Body of pancreas (tissue), 4 donors: ENCODE measurements at regions not wholly inside any gene's neighbourhood (a gene's known extent, or its start where the extent isn't known, plus 50 kb on each side); places are given as distances from the start of the nearest gene placed in this dataset.

ENCODE experiments used
- ATAC-seq: fragments of 150-250 bp; one replicate; pipeline ENCODE4 v1.9.1; 2016
- DNase-seq, 4 donors: peaks; one replicate each; pipeline ENCODE4 v3.0.0-alpha.2; 2019
- H3K27ac ChIP-seq, 4 donors: fragments of 200-600 bp; sonication (generic); 1 replicate in 3 of 4; 2 replicates in 1 of 4; pipeline versions ENCODE4 v1.5.1 to v1.6.1; 2016 to 2019; ENCODE audit warnings: mild to moderate bottlenecking in 1 of 4, mixed read lengths in 1 of 4, moderate library complexity in 1 of 4
- H3K27me3 ChIP-seq, 2 donors: fragments of 200-600 bp; sonication (generic); one replicate each; pipeline ENCODE4 v1.6.0; 2016; ENCODE audit warnings: mild to moderate bottlenecking in 1 of 2
- H3K36me3 ChIP-seq, 2 donors: fragments of 200-600 bp; sonication (generic); replicated peaks in 1 of 2; 2 replicates each; pipeline ENCODE4 v1.5.1; 2016; ENCODE audit warnings: low read depth in 2 of 2; ENCODE audit not compliant: insufficient read depth in 1 of 2
- H3K4me1 ChIP-seq: fragments of 200-600 bp; sonication (generic); one replicate; pipeline ENCODE4 v1.6.0; 2016
- H3K4me3 ChIP-seq, 2 donors: fragments of 200-600 bp; sonication (generic); 1 replicate in 1 of 2; 2 replicates in 1 of 2; pipeline ENCODE4 v1.5.1; 2016 to 2019
- H3K9me3 ChIP-seq, 3 donors: fragments of 200-600 bp; sonication (generic); 1 replicate in 2 of 3; 2 replicates in 1 of 3; pipeline ENCODE4 v1.5.1; 2016
- CTCF ChIP-seq, 7 experiments: fragments of 450-650 bp in 4 of 7; fragments of 200-600 bp in 3 of 7; sonication (generic) in 3 of 7; IDR thresholded peaks; one replicate each; pipeline ENCODE4 v1.5.1; 2016 to 2019; ENCODE audit warnings: antibody characterized with exemption in 7 of 7
- POLR2A ChIP-seq, 3 donors: fragments of 450-650 bp; IDR thresholded peaks; one replicate each; pipeline ENCODE4 v1.6.1; 2016; ENCODE audit warnings: antibody characterized with exemption in 3 of 3, mild to moderate bottlenecking in 2 of 3
- WGBS, 2 donors: methylation state at CpG; one replicate each; pipeline ENCODE4 v1.1.5; 2017; 5-methylcytosine and 5-hydroxymethylcytosine counted together
- intact Hi-C: fragments of 100-400 bp; cut with DNase I; formaldehyde crosslinking; loops from one replicate; pipeline ENCODE4 v1.15.1; 2023

DNA sequence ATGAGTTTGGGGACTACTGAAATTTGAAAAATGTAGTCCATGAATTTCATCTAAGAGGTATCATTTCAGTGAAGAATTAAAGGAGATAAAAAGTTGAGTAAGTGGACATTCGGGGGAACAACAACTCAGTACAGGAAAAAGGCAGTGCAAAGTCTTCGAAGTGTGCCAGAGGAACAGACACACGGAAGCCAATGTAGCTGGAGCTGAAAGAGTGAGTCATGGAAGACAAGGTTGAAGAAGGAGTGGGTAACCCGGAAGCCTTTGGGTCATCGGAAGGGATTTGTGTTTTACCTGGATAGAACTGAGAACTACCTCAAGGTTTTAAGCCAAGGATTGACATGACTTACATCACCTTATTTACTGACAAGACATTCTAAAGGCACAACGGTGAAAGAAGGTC, 733.4 kb downstream of the NCAM2 start:
- Histone ChIP-seq H3K27me3 (no peaks in the 10 kb centered on the region), H3K36me3 (no peaks in the 10 kb centered on the region), H3K4me3 (no peak overlapping the region), H3K27ac (no peak overlapping the region), H3K9me3 (no peaks in the 10 kb centered on the region), H3K4me1 (no peaks in the 10 kb centered on the region)
- DNase-seq (no peak), ATAC-seq (no peak)
- TF ChIP-seq POLR2A (IDR thresholded peaks at IDR 0.05), result no peak
- TF ChIP-seq CTCF (IDR thresholded peaks at IDR 0.05), result no peak
- WGBS, 2 donors, result 72 to 75% methylated on average over 6 of the region's 6 CpGs
- intact Hi-C loops, result no loop called here

GRCh38 chr21:21734088-21734487, 735.9 kb downstream of the NCAM2 start:
- no peaks in the 10 kb centered on the region for H3K4me1 ChIP-seq
- no peaks in the 10 kb centered on the region for H3K9me3 ChIP-seq
- WGBS, 2 donors, result 55 to 57% methylated on average over 1 of the region's 1 CpG
- ATAC-seq, result no peak
- intact Hi-C loops, result no loop called here
- no peaks in the 10 kb centered on the region for H3K27me3 ChIP-seq
- TF ChIP-seq CTCF (IDR thresholded peaks at IDR 0.05) (no peak), POLR2A (IDR thresholded peaks at IDR 0.05) (no peak)
- no peak for DNase-seq
- H3K4me3 ChIP-seq, result no peak overlapping the region
- H3K27ac ChIP-seq, result no peak overlapping the region
- H3K36me3 ChIP-seq, result no peaks in the 10 kb centered on the region

DNA sequence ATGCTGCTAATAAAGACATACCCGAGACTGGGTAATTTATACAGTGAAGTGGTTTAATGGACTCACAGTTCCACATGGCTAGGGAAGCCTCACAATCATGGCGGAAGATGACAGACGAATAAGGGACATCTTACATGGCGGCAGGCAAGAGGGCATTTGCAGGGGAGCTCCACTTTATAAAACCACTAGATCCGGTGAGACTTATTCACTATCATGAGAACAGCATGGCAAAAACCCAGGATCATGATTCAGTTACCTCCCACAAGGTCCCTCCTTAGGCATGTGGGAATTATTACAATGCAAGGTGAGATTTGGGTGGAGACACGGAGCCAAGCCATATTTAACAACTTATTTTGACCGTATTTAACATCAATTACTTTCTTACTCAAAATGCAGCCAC, 739.0 kb downstream of the NCAM2 start:
- Histone ChIP-seq H3K36me3 (no peaks in the 10 kb centered on the region), H3K4me3 (no peak overlapping the region), H3K27ac (no peak overlapping the region), H3K4me1 (no peaks in the 10 kb centered on the region), H3K9me3 (no peaks in the 10 kb centered on the region), H3K27me3 (no peaks in the 10 kb centered on the region)
- ATAC-seq, result no peak
- intact Hi-C loops, result no loop called here
- 57 to 75% methylated on average over 7 of the region's 7 CpGs for WGBS, 2 donors
- TF ChIP-seq POLR2A (IDR thresholded peaks at IDR 0.05), result no peak
- no peak for TF ChIP-seq CTCF (IDR thresholded peaks at IDR 0.05)
- DNase-seq, result no peak

DNA sequence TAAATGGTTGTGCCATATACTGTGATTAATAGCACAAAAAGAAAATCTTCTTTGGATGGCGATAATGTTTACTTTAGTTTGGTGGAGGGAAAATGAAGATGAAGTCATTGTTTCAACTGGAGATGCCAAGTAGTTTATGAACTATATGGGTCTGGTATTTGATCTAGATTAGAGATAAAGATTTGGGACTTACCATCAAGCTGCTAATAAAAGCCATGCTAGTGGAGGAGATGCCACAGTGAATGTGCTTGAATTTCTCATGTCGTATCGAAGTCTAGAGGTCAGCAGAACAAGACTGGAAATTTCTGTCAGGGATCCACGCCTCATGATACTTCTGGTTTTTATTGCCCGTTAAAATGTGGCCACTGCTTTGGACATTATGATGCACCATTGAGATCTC, 742.0 kb downstream of the NCAM2 start:
- H3K27me3 ChIP-seq, result no peaks in the 10 kb centered on the region
- no peak overlapping the region for H3K4me3 ChIP-seq
- TF ChIP-seq POLR2A (IDR thresholded peaks at IDR 0.05) (no peak), CTCF (IDR thresholded peaks at IDR 0.05) (no peak)
- DNase-seq, result no peak
- intact Hi-C loops, result no loop called here
- no peaks in the 10 kb centered on the region for H3K36me3 ChIP-seq
- no peaks in the 10 kb centered on the region for H3K9me3 ChIP-seq
- no peak overlapping the region for H3K27ac ChIP-seq
- 56 to 57% methylated on average over 5 of the region's 5 CpGs for WGBS, 2 donors
- no peak for ATAC-seq
- H3K4me1 ChIP-seq, result no peaks in the 10 kb centered on the region

DNA sequence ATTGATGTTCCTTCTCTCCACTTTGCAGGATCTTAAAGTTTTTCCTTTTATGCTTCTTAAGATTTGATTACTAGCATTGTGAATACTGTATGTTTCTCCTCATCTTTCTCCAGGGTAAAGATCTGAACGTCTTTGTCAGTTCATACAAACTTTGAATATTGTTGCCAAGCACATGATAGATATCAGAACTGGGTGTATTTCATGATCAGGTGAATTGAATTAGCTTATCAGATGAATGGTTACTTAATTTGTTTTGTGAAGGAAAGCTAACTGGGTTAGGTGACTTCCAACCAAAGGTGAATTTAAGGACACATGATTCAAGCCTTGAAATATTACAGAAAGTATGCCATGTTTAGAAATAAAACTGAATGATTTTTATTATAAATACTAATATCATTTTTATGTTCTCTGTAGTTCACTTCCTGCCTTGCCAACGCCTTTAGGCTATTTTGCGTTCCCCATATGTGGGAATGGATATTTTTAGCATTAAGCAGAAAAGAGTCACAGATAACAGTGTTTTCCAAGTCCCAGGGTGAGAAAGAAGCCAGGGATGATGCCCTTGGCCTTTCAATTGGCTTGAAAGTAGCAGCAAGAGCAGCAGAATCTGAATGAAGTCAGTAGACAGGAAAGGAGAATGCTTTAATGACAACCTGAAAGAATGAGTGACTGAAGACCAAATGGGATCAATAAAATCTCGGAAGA, 752.1 kb downstream of the NCAM2 start:
- intact Hi-C loops, result no loop called here
- no peak overlapping the region for H3K4me3 ChIP-seq
- no peak for TF ChIP-seq CTCF (IDR thresholded peaks at IDR 0.05)
- TF ChIP-seq POLR2A (IDR thresholded peaks at IDR 0.05), result no peak
- no peaks in the 10 kb centered on the region for H3K36me3 ChIP-seq
- DNase-seq (no peak), ATAC-seq (no peak)
- H3K9me3 ChIP-seq, result no peaks in the 10 kb centered on the region
- H3K27ac ChIP-seq, result no peak overlapping the region
- WGBS, 2 donors, result 39 to 52% methylated on average over 4 of the region's 4 CpGs
- no peaks in the 10 kb centered on the region for H3K4me1 ChIP-seq
- H3K27me3 ChIP-seq, result no peaks in the 10 kb centered on the region
